ENCODE measurements at regions not wholly inside any gene's neighbourhood (a gene's known extent, or its start where the extent isn't known, plus 50 kb on each side); places are given as distances from the start of the nearest gene placed in this dataset.
"Not testable (repeated sequence)": the region's sequence is repeated elsewhere in the genome, so short reads cannot be mapped to it uniquely, and the experiment has no call there.

DNA sequence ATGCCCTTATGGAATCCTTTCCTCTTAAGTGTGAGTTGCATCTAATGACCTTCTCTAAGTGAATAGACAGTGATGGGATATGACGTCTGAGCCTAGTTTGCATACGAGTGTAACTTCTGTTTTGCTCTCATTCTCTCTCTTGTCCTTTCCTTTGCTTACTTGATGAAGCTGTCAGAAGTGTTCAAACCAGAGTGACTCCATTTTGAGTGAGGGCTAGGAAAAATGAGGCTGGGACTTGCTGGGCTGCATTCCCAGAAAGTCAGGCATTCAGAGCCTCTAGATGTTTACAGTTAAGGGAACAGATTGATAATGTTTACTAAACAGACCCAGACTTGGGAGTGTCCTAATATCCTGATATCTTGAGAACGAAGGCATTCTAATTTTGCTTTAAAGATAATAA, 311.2 kb upstream of the SOX4 start:
- not testable (repeated sequence) for H3K27me3 ChIP-seq (ENCODE audit: insufficient read depth, poor library complexity, severe bottlenecking); H3K4me3 ChIP-seq (replicated peaks; ENCODE audit: insufficient read depth, low read length); H3K27ac ChIP-seq (replicated peaks); DNase-seq (ENCODE audit: low read depth in 1 of 2, low spot score in 1 of 2)

DNA sequence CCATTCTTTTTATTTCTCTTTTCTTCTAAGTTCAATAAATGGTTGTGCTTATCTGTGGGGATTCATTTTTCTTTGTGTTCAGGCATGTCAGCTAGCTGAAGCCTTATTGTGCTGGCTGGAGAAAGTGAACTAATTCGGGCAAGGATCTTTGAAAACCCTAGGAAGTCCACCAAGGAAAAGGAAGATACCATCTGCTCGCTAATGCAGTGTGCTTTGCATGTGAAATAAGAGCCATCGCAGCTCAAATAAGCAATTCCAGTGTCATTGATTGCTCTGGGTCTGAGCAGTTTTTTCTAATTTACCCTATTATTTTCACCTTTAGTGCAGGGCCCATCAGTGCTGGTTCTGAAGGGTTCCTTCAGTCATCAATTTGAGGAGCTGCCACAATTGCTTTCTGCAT, 309.4 kb upstream of the SOX4 start:
- DNase-seq (ENCODE audit: low read depth in 1 of 2, low spot score in 1 of 2): no peak
- no peak overlapping the region for H3K27ac ChIP-seq (replicated peaks)
- H3K4me3 ChIP-seq (replicated peaks; ENCODE audit: insufficient read depth, low read length): no peak overlapping the region
- H3K27me3 ChIP-seq (ENCODE audit: insufficient read depth, poor library complexity, severe bottlenecking): no peaks in the 10 kb centered on the region
- TF ChIP-seq POLR2AphosphoS5 (IDR thresholded peaks at IDR 0.05; ENCODE audit: low read depth): no peak

DNA sequence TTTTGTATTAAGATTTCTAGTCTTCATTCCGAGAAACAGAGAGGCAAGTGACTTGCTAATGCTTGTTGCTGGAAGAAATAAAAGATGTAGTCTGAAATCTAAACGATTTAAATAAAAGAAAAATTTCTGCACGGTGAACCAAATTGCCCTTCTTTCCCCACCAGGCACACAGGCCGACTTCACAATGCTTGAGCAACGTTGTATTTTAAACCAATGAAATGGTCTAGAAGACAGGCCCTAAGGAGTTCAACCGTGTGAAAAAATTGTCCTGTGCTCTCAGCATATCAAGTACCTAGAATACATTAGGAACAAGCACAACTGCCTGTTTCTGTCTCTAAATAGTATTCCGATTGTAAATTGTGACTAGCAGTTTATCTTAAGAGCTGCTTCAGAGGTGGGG, 308.8 kb upstream of the SOX4 start:
- Histone ChIP-seq H3K4me3 (replicated peaks; ENCODE audit: insufficient read depth, low read length) (no peak overlapping the region), H3K27me3 (ENCODE audit: insufficient read depth, poor library complexity, severe bottlenecking) (no peaks in the 10 kb centered on the region), H3K27ac (replicated peaks) (no peak overlapping the region)
- TF ChIP-seq, protein P1, sequence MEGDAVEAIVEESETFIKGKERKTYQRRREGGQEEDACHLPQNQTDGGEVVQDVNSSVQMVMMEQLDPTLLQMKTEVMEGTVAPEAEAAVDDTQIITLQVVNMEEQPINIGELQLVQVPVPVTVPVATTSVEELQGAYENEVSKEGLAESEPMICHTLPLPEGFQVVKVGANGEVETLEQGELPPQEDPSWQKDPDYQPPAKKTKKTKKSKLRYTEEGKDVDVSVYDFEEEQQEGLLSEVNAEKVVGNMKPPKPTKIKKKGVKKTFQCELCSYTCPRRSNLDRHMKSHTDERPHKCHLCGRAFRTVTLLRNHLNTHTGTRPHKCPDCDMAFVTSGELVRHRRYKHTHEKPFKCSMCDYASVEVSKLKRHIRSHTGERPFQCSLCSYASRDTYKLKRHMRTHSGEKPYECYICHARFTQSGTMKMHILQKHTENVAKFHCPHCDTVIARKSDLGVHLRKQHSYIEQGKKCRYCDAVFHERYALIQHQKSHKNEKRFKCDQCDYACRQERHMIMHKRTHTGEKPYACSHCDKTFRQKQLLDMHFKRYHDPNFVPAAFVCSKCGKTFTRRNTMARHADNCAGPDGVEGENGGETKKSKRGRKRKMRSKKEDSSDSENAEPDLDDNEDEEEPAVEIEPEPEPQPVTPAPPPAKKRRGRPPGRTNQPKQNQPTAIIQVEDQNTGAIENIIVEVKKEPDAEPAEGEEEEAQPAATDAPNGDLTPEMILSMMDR (IDR thresholded peaks at IDR 0.05; ENCODE audit: insufficient read depth, low read length): no peak
- TF ChIP-seq, protein P2, sequence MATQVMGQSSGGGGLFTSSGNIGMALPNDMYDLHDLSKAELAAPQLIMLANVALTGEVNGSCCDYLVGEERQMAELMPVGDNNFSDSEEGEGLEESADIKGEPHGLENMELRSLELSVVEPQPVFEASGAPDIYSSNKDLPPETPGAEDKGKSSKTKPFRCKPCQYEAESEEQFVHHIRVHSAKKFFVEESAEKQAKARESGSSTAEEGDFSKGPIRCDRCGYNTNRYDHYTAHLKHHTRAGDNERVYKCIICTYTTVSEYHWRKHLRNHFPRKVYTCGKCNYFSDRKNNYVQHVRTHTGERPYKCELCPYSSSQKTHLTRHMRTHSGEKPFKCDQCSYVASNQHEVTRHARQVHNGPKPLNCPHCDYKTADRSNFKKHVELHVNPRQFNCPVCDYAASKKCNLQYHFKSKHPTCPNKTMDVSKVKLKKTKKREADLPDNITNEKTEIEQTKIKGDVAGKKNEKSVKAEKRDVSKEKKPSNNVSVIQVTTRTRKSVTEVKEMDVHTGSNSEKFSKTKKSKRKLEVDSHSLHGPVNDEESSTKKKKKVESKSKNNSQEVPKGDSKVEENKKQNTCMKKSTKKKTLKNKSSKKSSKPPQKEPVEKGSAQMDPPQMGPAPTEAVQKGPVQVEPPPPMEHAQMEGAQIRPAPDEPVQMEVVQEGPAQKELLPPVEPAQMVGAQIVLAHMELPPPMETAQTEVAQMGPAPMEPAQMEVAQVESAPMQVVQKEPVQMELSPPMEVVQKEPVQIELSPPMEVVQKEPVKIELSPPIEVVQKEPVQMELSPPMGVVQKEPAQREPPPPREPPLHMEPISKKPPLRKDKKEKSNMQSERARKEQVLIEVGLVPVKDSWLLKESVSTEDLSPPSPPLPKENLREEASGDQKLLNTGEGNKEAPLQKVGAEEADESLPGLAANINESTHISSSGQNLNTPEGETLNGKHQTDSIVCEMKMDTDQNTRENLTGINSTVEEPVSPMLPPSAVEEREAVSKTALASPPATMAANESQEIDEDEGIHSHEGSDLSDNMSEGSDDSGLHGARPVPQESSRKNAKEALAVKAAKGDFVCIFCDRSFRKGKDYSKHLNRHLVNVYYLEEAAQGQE (IDR thresholded peaks at IDR 0.05; ENCODE audit: insufficient replicate concordance, low read depth): no peak
- TF ChIP-seq GABPA (IDR thresholded peaks at IDR 0.05; ENCODE audit: low read depth): no peak
- TF ChIP-seq POLR2AphosphoS5 (IDR thresholded peaks at IDR 0.05; ENCODE audit: low read depth): no peak
- TF ChIP-seq SPI1 (IDR thresholded peaks at IDR 0.05; ENCODE audit: borderline replicate concordance, low read depth): no peak
- DNase-seq (ENCODE audit: low read depth in 1 of 2, low spot score in 1 of 2): no peak

DNA sequence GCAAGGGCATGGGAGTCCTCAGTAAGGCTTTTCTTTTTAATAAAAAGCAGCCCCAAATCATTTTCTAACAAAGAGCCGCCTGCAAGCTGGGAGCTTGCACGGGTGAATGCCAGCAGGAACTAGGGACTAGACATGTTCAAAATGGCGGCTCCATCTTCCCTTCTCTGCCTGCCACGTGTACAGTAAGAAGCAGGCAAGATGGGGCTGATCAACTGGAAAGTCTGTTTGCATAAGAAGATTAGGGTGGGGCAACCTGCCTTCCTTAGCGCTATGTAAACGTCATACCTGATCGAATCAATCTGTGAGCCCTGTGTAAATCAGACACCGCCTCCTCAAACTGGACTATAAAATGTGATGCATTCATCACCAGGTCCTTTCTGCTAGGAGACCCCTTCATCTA, 299.4 kb upstream of the SOX4 start:
- Histone ChIP-seq H3K4me3 (replicated peaks; ENCODE audit: insufficient read depth, low read length) (no peak overlapping the region), H3K27me3 (ENCODE audit: insufficient read depth, poor library complexity, severe bottlenecking) (no peaks in the 10 kb centered on the region), H3K27ac (replicated peaks) (no peak overlapping the region)
- TF ChIP-seq, protein P1 (IDR thresholded peaks at IDR 0.05; ENCODE audit: insufficient read depth, low read length): no peak
- no peak for TF ChIP-seq POLR2AphosphoS5 (IDR thresholded peaks at IDR 0.05; ENCODE audit: low read depth)
- TF ChIP-seq GABPA (IDR thresholded peaks at IDR 0.05; ENCODE audit: low read depth): no peak
- TF ChIP-seq SPI1 (IDR thresholded peaks at IDR 0.05; ENCODE audit: borderline replicate concordance, low read depth): no peak
- TF ChIP-seq, protein P2 (IDR thresholded peaks at IDR 0.05; ENCODE audit: insufficient replicate concordance, low read depth): no peak
- DNase-seq (ENCODE audit: low read depth in 1 of 2, low spot score in 1 of 2): no peak

DNA sequence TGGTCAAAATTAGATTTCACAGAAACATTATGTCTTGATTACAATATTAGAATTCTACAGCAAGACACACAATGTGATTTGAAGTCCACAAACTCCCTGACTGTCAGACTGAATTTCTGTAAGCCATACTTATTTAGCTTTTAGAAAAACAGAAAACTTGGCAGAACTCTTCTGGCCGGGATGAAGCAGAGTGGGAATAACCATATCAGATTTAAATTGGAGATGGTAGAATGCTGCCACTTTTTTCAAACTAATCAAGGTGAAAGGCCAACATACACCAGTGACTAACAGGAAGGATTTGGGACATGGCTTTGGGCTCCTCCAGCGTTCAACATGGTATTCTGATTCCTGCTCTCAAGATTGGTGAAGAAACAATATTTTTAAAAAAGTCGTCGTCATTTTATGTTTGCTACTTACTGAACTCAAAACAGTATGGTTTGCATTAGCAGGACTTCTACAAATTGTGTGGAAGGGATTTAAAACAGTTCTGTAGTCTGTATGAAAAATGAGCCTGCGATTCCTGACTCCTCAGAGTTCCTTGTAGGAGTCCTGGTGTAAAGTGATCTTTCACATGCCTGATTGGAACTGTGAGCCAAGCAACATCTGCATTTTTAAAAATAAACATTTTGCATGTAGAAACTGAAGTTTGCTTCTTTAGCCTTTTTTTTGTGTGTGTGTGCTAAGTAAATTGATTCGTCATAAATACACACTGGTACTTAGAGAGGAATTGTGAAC, 297.9 kb upstream of the SOX4 start:
- H3K27ac ChIP-seq (replicated peaks): no peak overlapping the region
- no peaks in the 10 kb centered on the region for H3K27me3 ChIP-seq (ENCODE audit: insufficient read depth, poor library complexity, severe bottlenecking)
- DNase-seq (ENCODE audit: low read depth in 1 of 2, low spot score in 1 of 2): no peak
- H3K4me3 ChIP-seq (replicated peaks; ENCODE audit: insufficient read depth, low read length): no peak overlapping the region
- no peak for TF ChIP-seq SPI1 (IDR thresholded peaks at IDR 0.05; ENCODE audit: borderline replicate concordance, low read depth)
- TF ChIP-seq, protein P2 (IDR thresholded peaks at IDR 0.05; ENCODE audit: insufficient replicate concordance, low read depth): no peak
- no peak for TF ChIP-seq POLR2AphosphoS5 (IDR thresholded peaks at IDR 0.05; ENCODE audit: low read depth)
- TF ChIP-seq GABPA (IDR thresholded peaks at IDR 0.05; ENCODE audit: low read depth): no peak
- TF ChIP-seq, protein P1 (IDR thresholded peaks at IDR 0.05; ENCODE audit: insufficient read depth, low read length): no peak

All from HL-60 (cell line).